ENCODE measurements at regions not wholly inside any gene's neighbourhood (a gene's known extent, or its start where the extent isn't known, plus 50 kb on each side); places are given as distances from the start of the nearest gene placed in this dataset.

- Histone ChIP-seq H3K36me3 (no peaks in the 10 kb centered on the region), H3K4me3 (no peak overlapping the region), H3K27me3 (no peaks in the 10 kb centered on the region), H3K27ac (no peak overlapping the region), H3K4me1 (no peaks in the 10 kb centered on the region), H3K9me3 (no peaks in the 10 kb centered on the region)
- WGBS, 2 donors: 73 to 75% methylated on average over 6 of the region's 6 CpGs
- ATAC-seq (ENCODE audit: low FRiP score in 2 of 2): no peak
- no peak for TF ChIP-seq EP300 (IDR thresholded peaks at IDR 0.05)
- TF ChIP-seq CTCF (IDR thresholded peaks at IDR 0.05): no peak
- no peak for TF ChIP-seq POLR2AphosphoS5 (IDR thresholded peaks at IDR 0.05)
- TF ChIP-seq POLR2A (IDR thresholded peaks at IDR 0.05): no peak
- no peak for DNase-seq
Measured at GRCh38 chr20:55211481-55211880, 736.1 kb downstream of the DOK5 start.

GRCh38 chr20:55205665-55206064 is 730.3 kb downstream of the DOK5 start:
- H3K4me1 ChIP-seq: no peaks in the 10 kb centered on the region
- no peak overlapping the region for H3K4me3 ChIP-seq
- no peaks in the 10 kb centered on the region for H3K36me3 ChIP-seq
- DNase-seq (no peak), ATAC-seq (ENCODE audit: low FRiP score in 2 of 2) (no peak)
- H3K9me3 ChIP-seq: no peaks in the 10 kb centered on the region
- H3K27ac ChIP-seq: no peak overlapping the region
- H3K27me3 ChIP-seq: no peaks in the 10 kb centered on the region
- TF ChIP-seq CTCF (IDR thresholded peaks at IDR 0.05): no peak
- no peak for TF ChIP-seq POLR2AphosphoS5 (IDR thresholded peaks at IDR 0.05)
- no peak for TF ChIP-seq EP300 (IDR thresholded peaks at IDR 0.05)
- TF ChIP-seq POLR2A (IDR thresholded peaks at IDR 0.05): no peak

- ATAC-seq (ENCODE audit: low FRiP score in 2 of 2) (no peak), DNase-seq (no peak)
- WGBS, 2 donors: 93% methylated on average over 1 of the region's 1 CpG
- no peaks in the 10 kb centered on the region for H3K36me3 ChIP-seq
- H3K4me1 ChIP-seq: no peaks in the 10 kb centered on the region
- TF ChIP-seq POLR2AphosphoS5 (IDR thresholded peaks at IDR 0.05) (no peak), EP300 (IDR thresholded peaks at IDR 0.05) (no peak)
- no peaks in the 10 kb centered on the region for H3K9me3 ChIP-seq
- no peak overlapping the region for H3K4me3 ChIP-seq
- no peak overlapping the region for H3K27ac ChIP-seq
- H3K27me3 ChIP-seq: no peaks in the 10 kb centered on the region
Measured at GRCh38 chr20:55200317-55200716, 724.9 kb downstream of the DOK5 start.

GRCh38 chr20:55194947-55195346 is 719.6 kb downstream of the DOK5 start:
- no peaks in the 10 kb centered on the region for H3K4me1 ChIP-seq
- DNase-seq (no peak), ATAC-seq (ENCODE audit: low FRiP score in 2 of 2) (no peak)
- TF ChIP-seq CTCF (IDR thresholded peaks at IDR 0.05): no peak
- TF ChIP-seq EP300 (IDR thresholded peaks at IDR 0.05): no peak
- no peak for TF ChIP-seq POLR2AphosphoS5 (IDR thresholded peaks at IDR 0.05)
- no peak for TF ChIP-seq POLR2A (IDR thresholded peaks at IDR 0.05)
- H3K27me3 ChIP-seq: no peaks in the 10 kb centered on the region
- H3K36me3 ChIP-seq: no peaks in the 10 kb centered on the region
- 76 to 87% methylated on average over 2 of the region's 2 CpGs for WGBS, 2 donors
- H3K27ac ChIP-seq: no peak overlapping the region
- H3K9me3 ChIP-seq: no peaks in the 10 kb centered on the region
- no peak overlapping the region for H3K4me3 ChIP-seq

- ATAC-seq (ENCODE audit: low FRiP score in 2 of 2): no peak
- no peaks in the 10 kb centered on the region for H3K36me3 ChIP-seq
- WGBS, 2 donors: 59 to 66% methylated on average over 2 of the region's 2 CpGs
- DNase-seq: no peak
- H3K27me3 ChIP-seq: no peaks in the 10 kb centered on the region
- no peaks in the 10 kb centered on the region for H3K4me1 ChIP-seq
- H3K27ac ChIP-seq: no peak overlapping the region
- H3K9me3 ChIP-seq: no peaks in the 10 kb centered on the region
- no peak overlapping the region for H3K4me3 ChIP-seq
- TF ChIP-seq CTCF (IDR thresholded peaks at IDR 0.05) (no peak), EP300 (IDR thresholded peaks at IDR 0.05) (no peak), POLR2AphosphoS5 (IDR thresholded peaks at IDR 0.05) (no peak), POLR2A (IDR thresholded peaks at IDR 0.05) (no peak)
Measured at GRCh38 chr20:55186228-55186627, 710.8 kb downstream of the DOK5 start.
